Glutamatergic neuron (in vitro differentiated cells): ENCODE measurements at regions not wholly inside any gene's neighbourhood (a gene's known extent, or its start where the extent isn't known, plus 50 kb on each side); places are given as distances from the start of the nearest gene placed in this dataset.

ENCODE experiments used
- DNase-seq: peaks from one replicate; pipeline ENCODE4 v3.0.0; 2022
- H3K27ac Mint-ChIP-seq: one replicate; pipeline ENCODE4 v1.8.0; 2020; ENCODE audit warnings: mild to moderate bottlenecking, mixed read lengths, inconsistent platforms; ENCODE audit not compliant: unreplicated experiment
- H3K27me3 Mint-ChIP-seq: one replicate; pipeline ENCODE4 v1.8.0; 2020; ENCODE audit warnings: mild to moderate bottlenecking, moderate library complexity, mixed read lengths, inconsistent platforms; ENCODE audit not compliant: unreplicated experiment
- H3K36me3 Mint-ChIP-seq: one replicate; pipeline ENCODE4 v1.8.0; 2020; ENCODE audit warnings: mild to moderate bottlenecking, mixed read lengths, inconsistent platforms; ENCODE audit not compliant: unreplicated experiment
- H3K4me1 Mint-ChIP-seq: one replicate; pipeline ENCODE4 v1.8.0; 2020; ENCODE audit warnings: mild to moderate bottlenecking, low read depth, mixed read lengths, inconsistent platforms; ENCODE audit not compliant: unreplicated experiment
- H3K4me3 Mint-ChIP-seq: one replicate; pipeline ENCODE4 v1.8.0; 2020; ENCODE audit warnings: mild to moderate bottlenecking, mixed read lengths, inconsistent platforms; ENCODE audit not compliant: unreplicated experiment
- H3K9me3 Mint-ChIP-seq: one replicate; pipeline ENCODE4 v1.8.0; 2020; ENCODE audit warnings: mild to moderate bottlenecking, moderate library complexity, mixed read lengths, inconsistent platforms; ENCODE audit not compliant: unreplicated experiment
- TF ChIP-seq, protein P1 (sequence below): fragments of 200-600 bp; sonication (generic); IDR thresholded peaks from one replicate; pipeline ENCODE4 v1.5.0; 2021; ENCODE audit not compliant: partially characterized antibody, unreplicated experiment

DNA sequence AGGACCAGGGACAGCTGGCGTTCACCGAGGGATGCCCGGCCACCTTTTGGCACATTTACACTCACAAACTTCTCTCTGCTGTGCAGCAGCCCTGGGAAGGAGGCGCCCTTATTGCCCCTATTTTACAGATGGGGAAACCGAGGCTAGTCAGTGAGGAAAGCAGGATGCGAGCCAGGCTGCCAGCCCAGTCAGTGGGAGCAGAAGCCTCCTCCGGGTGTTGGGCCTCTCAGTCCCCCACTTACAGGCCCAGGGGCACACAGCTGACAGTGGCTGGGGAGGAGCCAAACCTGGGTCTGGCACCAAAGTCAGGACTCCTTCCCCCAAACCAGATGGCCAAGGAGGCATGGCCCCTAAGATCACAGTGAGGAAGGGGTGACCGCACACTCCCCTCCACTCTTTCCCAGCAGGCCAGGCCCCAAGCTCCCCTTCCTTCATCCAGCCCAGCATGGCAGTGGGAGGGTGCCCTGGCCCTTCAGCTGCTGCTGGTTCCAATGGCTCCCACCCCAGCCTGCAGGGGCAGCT, 121.4 kb upstream of the ANO1 start:
- H3K4me3 Mint-ChIP-seq, result no peak overlapping the region
- H3K4me1 Mint-ChIP-seq, result no peaks in the 10 kb centered on the region
- peaks cover 10% of the 10 kb centered on the region for H3K9me3 Mint-ChIP-seq
- no peak for DNase-seq
- TF ChIP-seq, protein P1, sequence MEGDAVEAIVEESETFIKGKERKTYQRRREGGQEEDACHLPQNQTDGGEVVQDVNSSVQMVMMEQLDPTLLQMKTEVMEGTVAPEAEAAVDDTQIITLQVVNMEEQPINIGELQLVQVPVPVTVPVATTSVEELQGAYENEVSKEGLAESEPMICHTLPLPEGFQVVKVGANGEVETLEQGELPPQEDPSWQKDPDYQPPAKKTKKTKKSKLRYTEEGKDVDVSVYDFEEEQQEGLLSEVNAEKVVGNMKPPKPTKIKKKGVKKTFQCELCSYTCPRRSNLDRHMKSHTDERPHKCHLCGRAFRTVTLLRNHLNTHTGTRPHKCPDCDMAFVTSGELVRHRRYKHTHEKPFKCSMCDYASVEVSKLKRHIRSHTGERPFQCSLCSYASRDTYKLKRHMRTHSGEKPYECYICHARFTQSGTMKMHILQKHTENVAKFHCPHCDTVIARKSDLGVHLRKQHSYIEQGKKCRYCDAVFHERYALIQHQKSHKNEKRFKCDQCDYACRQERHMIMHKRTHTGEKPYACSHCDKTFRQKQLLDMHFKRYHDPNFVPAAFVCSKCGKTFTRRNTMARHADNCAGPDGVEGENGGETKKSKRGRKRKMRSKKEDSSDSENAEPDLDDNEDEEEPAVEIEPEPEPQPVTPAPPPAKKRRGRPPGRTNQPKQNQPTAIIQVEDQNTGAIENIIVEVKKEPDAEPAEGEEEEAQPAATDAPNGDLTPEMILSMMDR, result no peak
- H3K36me3 Mint-ChIP-seq, result peaks cover 14% of the 10 kb centered on the region
- H3K27me3 Mint-ChIP-seq, result peaks cover 9% of the 10 kb centered on the region
- H3K27ac Mint-ChIP-seq, result no peak overlapping the region

- Mint-ChIP-seq H3K4me1 (no peaks in the 10 kb centered on the region), H3K36me3 (peaks cover 14% of the 10 kb centered on the region), H3K27me3 (peaks cover 9% of the 10 kb centered on the region), H3K9me3 (peaks cover 7% of the 10 kb centered on the region), H3K4me3 (no peak overlapping the region), H3K27ac (no peak overlapping the region)
- no peak for DNase-seq
- TF ChIP-seq, protein P1, result no peak
Measured at GRCh38 chr11:69957849-69958248, 120.3 kb upstream of the ANO1 start.

DNA sequence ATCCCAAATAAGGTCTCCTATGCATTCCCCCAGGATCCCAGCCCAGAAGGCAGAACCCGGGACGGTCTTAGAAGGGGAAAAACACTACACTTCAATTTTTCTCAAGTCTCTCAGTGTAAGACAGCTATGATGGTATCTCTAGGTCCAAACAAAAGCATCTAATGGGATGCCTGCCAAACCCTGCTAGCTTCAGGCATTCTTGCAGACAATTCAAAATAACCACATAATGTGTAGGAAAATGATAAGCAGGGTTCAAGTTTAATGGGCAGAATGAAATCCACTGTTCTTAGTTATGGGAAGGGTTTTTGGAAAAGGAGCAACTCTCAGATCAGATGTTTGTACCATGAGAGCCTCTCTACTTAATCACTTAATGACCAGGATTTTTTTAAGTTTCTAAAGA, 119.8 kb upstream of the ANO1 start:
- no peak overlapping the region for H3K4me3 Mint-ChIP-seq
- H3K27me3 Mint-ChIP-seq, result peaks cover 7% of the 10 kb centered on the region
- H3K27ac Mint-ChIP-seq, result no peak overlapping the region
- TF ChIP-seq, protein P1, result no peak
- peaks cover 7% of the 10 kb centered on the region for H3K9me3 Mint-ChIP-seq
- H3K4me1 Mint-ChIP-seq, result no peaks in the 10 kb centered on the region
- peaks cover 14% of the 10 kb centered on the region for H3K36me3 Mint-ChIP-seq
- DNase-seq, result no peak

- peaks cover 7% of the 10 kb centered on the region for H3K9me3 Mint-ChIP-seq
- no peak overlapping the region for H3K4me3 Mint-ChIP-seq
- H3K36me3 Mint-ChIP-seq, result peaks cover 14% of the 10 kb centered on the region
- H3K4me1 Mint-ChIP-seq, result no peaks in the 10 kb centered on the region
- DNase-seq, result no peak
- TF ChIP-seq, protein P1, result no peak
- no peak overlapping the region for H3K27ac Mint-ChIP-seq
- H3K27me3 Mint-ChIP-seq, result peaks cover 7% of the 10 kb centered on the region
Measured at GRCh38 chr11:69959461-69959860, 118.7 kb upstream of the ANO1 start.

DNA sequence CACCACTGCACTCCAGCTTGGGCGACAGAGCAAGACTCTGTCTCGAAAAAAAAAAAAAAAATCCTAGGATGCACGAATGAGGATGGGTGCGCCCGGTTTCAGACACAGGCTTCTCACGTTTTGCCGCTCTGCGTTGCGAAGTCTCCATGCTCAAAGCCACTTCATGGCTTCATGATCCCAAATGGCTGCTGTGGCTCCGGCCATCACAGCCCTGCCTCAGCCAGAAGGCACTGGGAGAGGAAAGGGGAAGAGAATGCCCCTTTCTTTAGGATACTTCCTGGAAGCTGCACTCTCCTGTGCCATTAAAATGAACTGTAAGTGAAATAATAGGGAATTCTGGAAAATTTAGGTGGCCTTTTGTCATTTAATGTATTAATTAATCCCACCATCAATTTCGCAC, 116.4 kb upstream of the ANO1 start:
- Mint-ChIP-seq H3K27ac (no peak overlapping the region), H3K9me3 (peaks cover 7% of the 10 kb centered on the region), H3K4me1 (no peaks in the 10 kb centered on the region), H3K36me3 (peaks cover 10% of the 10 kb centered on the region), H3K27me3 (peaks cover 3% of the 10 kb centered on the region), H3K4me3 (no peak overlapping the region)
- TF ChIP-seq, protein P1, result no peak
- no peak for DNase-seq
